ENCODE measurements at regions not wholly inside any gene's neighbourhood (a gene's known extent, or its start where the extent isn't known, plus 50 kb on each side); places are given as distances from the start of the nearest gene placed in this dataset.
"Not testable (repeated sequence)": the region's sequence is repeated elsewhere in the genome, so short reads cannot be mapped to it uniquely, and the experiment has no call there.

DNA sequence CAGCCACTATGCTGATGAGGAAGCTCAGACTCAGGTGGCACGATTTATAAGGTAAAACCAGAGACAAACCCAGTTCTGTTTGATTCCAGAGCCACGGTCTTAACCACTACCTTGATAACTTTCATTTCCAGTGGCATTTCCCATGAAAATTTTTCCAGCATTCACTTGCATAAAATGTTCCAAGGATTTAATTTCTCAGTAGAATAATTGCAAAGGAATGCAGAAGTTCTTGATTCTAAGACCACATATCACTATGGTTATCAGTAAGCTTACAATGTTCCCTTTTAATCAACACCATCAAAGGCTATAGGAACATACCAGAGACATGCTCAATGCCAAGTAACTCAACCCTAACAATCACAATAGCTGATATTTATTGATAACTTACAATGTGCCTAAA lies 306.0 kb upstream of the HS3ST5 start:
- no peak for DNase-seq (ENCODE audit: low read depth)

DNA sequence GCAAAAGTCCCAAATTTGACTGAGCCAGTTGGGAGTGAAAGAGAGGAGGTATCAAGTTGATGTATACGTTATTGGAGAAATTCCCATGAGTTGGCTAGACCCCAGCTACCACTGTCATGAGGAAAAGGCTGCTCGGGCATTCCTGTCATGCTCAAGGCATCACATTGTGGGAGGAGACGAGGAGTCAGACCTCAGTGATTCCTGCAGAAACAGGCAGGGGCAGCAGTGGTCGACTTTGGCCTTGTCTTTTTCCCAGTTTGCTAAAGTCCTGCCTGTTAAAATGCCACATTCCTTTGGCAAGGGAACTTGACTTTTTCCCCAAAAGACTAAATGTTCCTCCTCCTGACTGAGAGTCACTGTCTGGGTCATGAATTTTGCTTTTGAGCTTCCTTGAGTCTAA lies 295.5 kb upstream of the HS3ST5 start:
- no peak for DNase-seq (ENCODE audit: low read depth)

DNA sequence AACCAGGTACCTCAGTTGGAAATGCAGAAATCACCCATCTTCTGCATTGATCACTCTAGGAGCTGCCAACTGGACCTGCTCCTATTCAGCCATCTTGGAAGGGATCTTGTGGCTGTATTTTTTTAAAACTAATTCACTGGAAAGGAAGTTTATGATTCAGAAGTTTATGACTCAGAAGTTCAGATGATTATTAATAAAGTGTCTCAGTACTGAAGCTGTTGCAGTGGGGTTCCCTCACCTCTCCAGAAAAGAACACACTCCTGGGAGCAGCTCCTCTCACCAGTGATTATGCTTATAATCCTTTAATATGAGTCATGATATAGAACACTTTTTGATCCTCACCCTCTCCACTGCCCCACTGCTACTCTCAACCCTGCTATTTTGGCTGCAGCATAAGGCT lies 291.2 kb upstream of the HS3ST5 start:
- no peak for DNase-seq (ENCODE audit: low read depth)

DNA sequence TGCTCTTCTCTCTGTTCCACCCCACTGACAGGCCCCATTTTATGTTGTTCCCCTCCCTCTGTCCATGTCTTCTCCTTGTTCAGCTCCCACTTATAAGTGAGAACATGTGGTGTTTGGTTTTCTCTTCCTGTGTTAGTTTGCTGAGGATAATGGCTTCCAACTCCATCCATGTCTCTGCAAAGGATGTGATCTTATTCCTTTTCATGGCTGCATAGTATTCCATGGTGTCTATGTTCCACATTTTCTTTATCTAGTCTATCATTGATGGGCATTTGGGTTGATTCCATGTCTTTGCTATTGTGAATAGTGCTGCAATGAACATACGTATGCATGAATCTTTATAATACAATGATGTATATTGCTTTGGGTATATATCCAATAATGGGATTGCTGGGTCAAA lies 283.4 kb upstream of the HS3ST5 start:
- DNase-seq (ENCODE audit: low read depth) = not testable (repeated sequence)

DNA sequence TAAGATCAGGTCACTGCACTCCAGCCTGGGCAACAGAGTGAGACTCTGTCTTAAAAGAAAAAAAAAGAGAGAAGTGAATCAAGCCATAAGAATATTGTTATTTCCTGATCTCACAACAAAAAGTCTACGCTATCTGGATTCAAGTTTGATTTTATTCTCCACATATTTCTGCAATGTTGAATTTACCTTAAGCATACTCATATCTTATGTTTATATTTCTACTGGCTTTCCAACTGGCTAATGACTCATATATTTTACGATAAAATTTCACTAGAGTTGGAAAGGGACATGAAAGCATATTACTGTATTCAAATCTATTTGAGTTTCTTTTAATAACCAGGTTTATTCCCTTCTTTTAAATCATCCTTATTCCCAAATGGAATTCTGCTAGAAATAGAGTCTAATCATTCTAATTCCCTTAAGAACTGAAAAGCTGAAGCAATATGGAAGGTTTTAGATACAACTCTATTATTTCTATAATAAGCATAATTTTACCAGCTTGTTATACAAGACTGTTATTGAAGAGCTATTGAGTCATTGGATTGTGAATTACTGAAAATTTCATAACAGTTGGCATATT lies 276.9 kb upstream of the HS3ST5 start:
- no peak for DNase-seq (ENCODE audit: low read depth)

DNA sequence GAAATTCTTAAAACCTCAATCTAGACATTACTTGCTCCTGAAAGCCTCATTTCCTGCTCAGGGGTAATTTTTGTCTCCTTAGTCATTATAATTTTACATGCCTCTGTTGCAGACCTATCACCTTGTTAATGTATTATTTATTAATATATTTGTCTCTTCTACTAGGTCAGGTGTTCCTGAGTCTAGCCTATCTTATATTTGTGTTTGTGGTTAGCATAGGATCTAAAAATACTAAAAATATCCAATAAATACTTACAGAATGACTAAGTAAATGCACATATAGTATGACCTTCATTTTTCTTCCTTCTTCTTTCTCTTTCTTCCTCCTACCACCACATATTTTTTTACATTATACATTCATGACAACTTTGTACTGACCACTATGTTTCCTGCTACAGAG lies 268.9 kb upstream of the HS3ST5 start:
- DNase-seq (ENCODE audit: low read depth) = no peak

DNA sequence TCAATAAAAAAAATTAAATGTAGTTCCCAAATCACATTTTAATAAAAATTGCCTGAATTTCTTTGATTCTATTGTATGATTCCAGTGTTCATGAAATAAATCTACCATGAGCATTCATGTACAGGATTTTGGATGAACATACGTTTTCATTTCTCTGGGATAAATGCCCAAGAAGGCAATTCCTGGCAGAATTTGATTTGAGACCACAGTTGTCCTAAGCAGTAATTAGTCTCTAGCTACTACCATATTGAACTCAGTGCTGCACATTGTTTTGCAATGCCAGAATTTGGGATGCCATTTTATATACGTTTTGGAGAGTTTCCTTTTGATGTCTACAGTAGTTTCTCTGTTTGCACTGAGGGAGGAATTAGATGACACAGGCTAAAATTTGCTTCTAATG lies 265.3 kb upstream of the HS3ST5 start:
- no peak for DNase-seq (ENCODE audit: low read depth)

DNA sequence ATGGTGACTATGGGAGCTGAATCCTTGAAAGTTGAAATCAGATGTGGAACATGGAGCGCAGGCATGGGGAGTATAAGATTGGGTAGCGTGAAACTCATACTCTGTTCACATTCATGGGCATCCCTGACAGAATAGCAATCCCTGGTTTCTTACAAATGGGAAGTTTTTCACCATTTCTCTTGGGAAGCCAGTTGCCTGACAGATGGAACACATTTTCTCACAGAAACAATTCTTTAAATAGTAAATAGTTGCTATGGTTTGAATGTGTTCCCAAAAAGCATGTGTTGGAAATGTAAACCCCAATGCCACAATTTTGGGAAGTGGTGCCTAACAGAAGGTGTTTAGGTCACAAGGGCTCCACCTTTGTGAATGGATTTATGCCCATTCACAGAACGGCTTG lies 262.8 kb upstream of the HS3ST5 start:
- DNase-seq (ENCODE audit: low read depth) = no peak

DNA sequence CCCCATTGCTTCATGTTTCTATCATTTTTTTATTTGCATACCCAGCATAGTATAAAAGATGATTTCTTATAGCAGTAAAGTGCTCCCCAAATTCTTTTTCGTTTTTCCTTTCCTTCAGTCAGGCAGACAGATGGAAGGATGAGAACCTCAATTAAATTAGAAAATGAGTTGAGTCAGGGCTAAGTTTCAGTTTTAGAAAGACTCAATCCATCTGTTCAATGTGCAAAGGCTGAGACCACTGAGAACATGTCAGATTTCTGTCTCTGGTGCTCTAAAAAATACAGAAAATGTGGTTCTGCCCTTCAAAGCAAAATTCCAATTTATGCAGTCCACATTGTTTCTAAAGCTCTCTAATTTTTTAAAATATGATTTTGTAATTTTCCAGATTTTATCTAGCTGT lies 257.6 kb upstream of the HS3ST5 start:
- DNase-seq (ENCODE audit: low read depth) = no peak

DNA sequence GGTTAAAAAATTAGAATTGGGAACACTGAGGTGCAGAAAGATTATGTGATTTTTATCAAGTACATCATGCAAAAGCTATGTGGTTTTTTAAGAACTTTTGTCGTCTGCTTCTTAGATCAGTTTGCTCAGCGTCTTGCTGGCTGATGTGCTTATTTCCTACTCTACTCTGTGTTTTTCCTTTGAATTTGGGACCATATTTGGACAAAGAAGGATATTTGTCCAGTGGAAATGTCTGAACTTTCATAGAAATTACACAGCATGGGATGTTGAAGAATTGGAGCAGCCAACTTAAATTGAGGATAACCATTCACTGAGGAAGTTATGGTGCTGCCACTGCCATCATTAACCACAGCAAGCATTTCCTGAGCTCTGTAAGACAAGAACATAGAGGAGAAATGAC lies 252.8 kb upstream of the HS3ST5 start:
- DNase-seq (ENCODE audit: low read depth) = no peak

DNA sequence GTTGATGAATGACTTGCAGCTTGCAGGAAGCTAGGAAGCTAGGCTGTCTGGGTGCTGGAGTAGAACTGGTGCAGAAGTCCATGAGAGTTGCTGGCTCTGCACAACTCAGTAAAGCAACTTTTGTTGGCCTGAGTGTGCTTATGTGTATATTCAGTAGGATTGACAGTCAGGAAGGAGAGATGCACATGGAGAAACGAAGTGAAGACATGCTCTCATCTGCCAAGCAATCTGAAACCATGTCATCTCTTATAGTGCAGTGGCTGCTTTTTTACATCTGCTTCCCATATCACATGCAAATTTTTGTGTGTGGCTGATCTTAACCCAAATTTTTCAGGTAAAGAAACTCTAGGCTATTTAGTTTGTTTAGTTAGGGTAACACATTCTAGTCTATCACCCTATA lies 252.4 kb upstream of the HS3ST5 start:
- no peak for DNase-seq (ENCODE audit: low read depth)

DNA sequence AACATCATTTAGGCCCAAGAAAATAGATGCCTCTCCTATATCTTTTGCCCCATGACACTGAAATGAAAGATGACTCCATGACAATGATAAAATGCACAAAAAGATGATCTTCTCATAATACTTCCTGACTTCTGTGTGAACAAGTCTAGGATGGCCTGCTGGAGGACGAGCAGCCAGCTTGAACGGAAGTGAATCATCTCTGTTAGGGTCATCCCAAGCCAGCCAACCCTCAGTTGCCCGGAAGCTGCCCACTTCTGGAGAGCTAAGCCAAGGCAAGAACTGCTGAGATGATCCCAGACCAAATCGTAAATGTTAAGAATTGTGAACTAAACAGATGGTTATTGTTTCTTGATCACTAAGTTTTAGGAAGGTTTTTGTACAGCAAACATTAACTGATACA lies 249.7 kb upstream of the HS3ST5 start:
- DNase-seq (ENCODE audit: low read depth) = no peak

DNA sequence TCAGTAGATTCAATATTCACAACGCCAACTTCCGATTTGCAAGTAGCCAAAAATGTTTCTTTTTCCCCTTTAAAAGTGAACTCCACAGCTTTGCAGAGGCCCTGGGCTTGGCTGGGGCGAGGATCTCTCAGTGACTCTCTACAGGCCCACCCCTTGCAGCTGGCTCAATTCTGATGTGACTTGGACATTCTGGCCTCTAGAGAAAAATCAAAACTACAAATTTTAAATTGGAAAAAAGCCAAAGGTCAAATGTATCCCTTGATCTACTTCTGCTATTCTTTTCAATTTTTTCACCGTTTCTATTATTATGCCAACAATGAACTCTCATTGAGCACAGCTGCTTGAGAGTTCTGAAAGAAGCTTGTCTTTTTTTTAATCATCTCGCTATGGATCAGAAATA lies 245.9 kb upstream of the HS3ST5 start:
- no peak for DNase-seq (ENCODE audit: low read depth)

DNA sequence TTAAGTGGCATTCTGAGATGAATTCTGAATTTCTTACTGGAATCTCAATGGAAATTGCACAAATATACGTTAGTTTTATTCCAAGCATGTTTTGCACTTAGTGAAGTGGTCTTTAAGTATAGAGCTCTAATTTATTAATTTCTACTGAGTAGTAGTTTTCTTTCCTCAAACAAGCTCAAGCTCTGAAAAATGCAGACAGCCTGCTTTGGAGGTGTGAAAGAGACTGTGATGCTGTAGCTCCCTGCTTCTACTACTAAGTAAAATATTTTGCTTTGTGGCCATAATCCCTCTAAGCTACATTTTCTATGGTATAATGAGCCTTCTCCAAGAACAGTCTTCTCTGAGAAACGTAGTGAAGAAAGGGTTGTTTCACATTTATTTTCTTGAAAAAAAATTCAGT lies 243.5 kb upstream of the HS3ST5 start:
- no peak for DNase-seq (ENCODE audit: low read depth)

DNA sequence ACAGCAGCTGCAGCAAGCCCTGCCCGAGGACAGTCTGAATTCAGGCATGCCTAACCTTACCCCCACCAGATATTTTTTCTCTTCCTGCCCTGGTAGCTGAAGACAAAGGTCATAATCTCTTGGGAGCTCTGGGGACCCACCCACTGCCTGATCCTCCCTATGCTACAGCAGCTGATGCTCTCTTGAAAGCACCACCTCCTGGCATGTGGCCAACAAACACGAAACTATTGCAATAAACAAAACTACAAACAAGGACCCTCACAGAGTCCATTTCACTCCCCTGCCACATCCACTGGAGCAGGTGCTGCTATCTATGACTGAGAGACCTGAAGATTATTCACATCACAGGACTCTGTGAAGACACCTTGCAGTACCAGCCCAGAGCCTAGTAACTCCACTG lies 238.5 kb upstream of the HS3ST5 start:
- no peak for DNase-seq (ENCODE audit: low read depth)

DNA sequence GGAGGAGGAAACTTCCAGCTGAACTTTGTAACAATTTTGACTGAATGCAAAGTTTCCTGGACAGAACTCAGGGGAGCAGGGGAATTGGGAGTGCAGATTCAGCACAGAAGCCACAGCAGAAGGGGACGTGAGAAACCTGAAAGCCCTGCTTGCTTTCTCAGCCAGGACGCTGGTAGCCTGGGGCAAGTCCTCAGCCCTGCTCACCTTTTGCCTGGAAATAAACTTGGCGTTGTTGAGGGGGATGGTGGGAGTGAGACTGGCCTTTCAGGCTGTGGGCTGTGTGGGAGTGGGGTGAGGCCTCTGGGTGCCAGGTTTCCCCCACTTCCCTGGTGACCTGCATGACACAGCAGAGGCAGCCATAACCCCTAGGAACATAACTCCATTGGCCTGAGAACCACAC lies 238.1 kb upstream of the HS3ST5 start:
- no peak for DNase-seq (ENCODE audit: low read depth)

DNA sequence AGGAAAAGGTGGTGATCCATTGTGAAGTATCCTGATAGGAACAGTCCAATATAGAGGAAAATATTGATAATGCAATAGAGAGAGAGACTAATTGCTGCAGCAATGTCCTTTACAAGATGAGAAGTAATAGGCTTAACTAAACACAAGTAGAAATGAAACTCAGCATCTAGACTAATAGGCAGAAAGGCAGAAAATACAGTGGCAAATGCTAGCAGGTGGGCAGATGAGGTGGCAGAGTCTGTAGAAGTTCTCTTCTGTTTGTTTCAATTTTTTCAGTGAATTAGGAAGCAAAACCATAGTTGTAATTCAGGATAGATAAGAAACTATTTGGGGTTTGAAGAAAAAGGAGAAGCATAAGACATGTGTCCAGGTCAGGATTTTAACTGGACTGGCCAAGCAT lies 236.7 kb upstream of the HS3ST5 start:
- no peak for DNase-seq (ENCODE audit: low read depth)

DNA sequence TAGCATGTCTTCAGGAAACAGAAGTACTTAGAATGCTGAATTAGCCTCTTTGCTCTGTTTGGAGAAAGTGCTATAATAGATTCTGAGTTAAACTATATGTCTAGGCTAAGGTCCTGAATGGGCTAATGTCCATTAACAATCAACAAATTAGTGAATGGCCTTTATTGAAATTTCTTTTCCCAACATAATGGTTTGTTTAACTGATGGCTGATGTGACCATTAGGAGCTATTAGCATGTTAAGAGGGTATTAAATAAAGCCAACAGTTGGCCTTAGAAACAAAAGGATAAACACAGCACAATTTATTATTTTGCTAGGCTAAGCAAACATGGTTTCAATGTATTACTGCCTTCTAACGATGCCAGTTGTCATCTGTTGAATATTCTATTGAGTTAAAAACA lies 234.3 kb upstream of the HS3ST5 start:
- no peak for DNase-seq (ENCODE audit: low read depth)

DNA sequence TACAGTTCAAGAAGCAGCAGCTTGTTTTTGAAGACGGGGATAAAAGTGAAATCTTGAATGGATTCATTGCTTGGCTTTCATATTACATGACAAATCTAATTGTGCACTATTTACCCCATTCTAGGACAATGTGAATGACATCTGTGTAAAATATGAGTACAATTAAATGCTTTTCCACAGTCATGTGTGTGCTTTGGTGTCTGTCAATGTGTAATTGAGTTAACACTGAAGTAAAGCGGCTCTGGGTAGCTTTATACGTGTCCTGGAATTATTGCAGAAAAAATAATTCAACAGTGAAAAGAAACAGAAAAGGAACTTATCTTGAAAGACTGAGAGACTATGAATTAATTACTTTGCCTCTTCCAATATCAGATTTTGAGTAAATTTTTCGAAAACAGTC lies 233.5 kb upstream of the HS3ST5 start:
- DNase-seq (ENCODE audit: low read depth) = no peak

DNA sequence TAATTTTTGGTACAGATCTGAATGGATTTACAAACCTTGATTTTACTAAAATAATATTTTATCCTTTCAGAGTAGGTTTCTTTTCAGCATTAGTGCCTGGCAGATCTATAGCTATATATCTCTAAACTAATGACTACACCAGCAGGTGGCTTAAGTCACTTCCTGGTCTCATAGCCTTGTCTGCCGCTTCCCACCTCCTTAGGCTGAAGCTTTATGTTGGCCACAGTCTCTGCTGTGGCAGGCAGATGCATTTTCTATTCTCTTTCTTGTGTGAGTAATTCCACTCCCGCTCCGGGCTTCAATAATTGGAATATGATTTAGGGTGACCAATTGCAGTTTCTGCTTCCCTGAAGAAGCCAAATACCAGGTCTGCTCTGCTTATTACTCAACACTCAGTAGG lies 226.8 kb upstream of the HS3ST5 start:
- no peak for DNase-seq (ENCODE audit: low read depth)

DNA sequence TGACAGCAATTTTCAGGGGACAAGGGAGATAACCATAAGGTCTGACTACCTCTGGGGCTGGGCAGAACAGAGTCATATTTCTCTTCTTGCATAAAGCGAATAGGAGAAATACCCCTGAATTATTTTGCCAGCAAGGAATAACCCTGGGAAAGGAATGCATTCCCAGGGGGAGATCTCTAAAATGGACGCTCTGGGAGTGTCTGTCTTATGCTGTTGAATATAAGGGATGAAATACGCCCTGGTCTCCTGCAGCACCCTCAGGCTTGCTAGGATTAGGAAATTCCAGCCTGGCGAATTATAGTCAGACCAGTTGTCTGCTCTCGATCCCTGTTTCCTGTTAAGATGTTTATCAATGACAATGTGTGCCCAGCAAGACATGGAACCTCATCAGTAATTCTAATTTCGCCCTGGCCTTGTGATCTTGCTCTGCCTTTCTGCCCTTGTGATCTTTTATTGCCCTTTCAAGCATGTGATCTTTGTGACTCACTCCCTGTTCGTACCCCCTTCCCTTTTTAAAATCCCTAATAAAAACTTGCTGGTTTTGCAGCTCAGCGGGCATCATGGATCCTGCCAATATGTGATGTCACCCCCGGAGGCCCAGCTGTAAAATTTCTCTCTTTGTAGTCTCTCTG lies 221.6 kb upstream of the HS3ST5 start:
- DNase-seq (ENCODE audit: low read depth) = no peak

DNA sequence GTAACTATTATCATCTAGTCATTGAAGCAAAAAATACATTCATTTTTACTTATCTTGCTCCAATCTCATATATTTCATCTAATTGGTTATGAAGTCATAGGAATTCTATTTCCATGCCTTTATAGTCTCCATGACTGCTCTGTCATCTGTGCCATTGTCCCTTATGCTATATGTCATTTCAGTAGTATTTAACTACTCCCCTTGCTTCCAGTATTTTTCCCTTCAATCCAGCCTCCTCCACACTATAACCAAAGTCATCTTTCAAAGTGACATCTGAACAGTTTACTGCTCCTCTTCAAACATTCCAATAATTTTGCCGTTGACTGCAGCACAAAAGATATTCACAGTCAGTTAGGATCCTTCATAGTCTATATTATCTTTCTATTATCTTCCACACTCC lies 216.6 kb upstream of the HS3ST5 start:
- no peak for DNase-seq (ENCODE audit: low read depth)

DNA sequence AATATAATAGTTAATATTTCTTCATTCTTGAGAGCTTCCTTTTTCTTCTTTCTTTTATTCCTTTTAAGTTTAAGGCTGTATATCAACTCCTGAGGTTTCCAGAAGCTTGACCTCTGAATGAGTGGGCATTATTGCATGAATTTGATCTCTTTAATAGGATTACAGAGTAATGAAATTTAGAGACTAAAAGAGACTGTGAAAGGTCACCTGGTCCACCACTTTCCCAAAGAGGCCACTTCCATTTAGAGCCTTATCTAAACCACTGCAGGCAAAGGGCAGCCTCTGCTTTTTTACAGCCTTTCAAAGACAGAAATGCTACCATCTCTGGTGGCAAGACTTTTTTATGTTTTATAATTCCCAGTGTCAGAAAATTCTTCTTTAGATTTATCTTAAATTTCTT lies 215.3 kb upstream of the HS3ST5 start:
- no peak for DNase-seq (ENCODE audit: low read depth)

DNA sequence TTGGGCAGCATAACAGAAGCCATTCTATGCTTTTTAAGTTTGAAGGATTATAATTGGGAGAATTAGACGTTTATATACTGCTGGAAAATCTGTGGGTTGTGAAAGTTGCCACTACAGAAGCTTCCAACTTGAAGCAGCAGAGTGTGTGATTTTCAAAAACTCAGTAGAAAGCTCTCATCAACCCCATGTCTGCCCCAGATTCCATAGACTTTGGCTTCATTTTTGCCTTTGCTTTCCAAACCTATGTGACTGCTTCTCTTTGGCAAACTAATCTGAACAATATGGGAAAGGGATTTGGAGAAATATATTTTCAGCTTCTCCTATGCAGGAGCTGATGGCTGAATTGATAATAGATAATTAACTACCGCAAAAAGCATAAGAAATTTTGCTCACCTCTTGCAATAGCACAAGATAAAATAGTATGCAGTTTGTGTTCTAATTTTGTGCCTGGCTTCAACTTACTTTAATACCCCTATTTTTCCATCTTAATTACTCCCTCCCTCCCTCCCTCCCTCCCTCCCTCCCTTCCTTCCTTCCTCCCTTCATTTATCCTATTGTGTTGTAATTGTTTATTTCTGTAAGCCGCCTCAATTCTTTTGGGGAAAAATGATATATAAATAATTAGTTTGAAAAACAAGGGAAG lies 214.1 kb upstream of the HS3ST5 start:
- DNase-seq (ENCODE audit: low read depth) = no peak

Measured in stimulated activated CD8-positive, alpha-beta memory T cell treated with anti-CD3 and anti-CD28 coated beads, Interleukin-12 subunit alpha, Interleukin-12 subunit beta, amount 100 ng/mL, for 1 hour (primary cell).